ENCODE measurements at regions not wholly inside any gene's neighbourhood (a gene's known extent, or its start where the extent isn't known, plus 50 kb on each side); places are given as distances from the start of the nearest gene placed in this dataset.

GRCh38 chr3:94431876-94432570, 369.2 kb downstream of the NSUN3 start:
- DNase-seq = no peak
- Histone ChIP-seq H3K4me3 (replicated peaks in 1 of 3) (no peak overlapping the region), H3K27me3 (no peaks in the 10 kb centered on the region), H3K36me3 (no peaks in the 10 kb centered on the region), H3K27ac (no peak overlapping the region), H3K9me3 (no peaks in the 10 kb centered on the region), H3K4me1 (no peaks in the 10 kb centered on the region)
- no peak for TF ChIP-seq CTCF (IDR thresholded peaks at IDR 0.05)
- intact Hi-C loops (cut with DNase I) = no loop called here
- 65 to 72% methylated on average over 3 of the region's 3 CpGs for WGBS, 2 donors

GRCh38 chr3:94433811-94434210, 370.9 kb downstream of the NSUN3 start:
- intact Hi-C loops (cut with DNase I) = no loop called here
- Histone ChIP-seq H3K27ac (no peak overlapping the region), H3K27me3 (no peaks in the 10 kb centered on the region), H3K4me3 (replicated peaks in 1 of 3) (no peak overlapping the region), H3K36me3 (no peaks in the 10 kb centered on the region), H3K9me3 (no peaks in the 10 kb centered on the region), H3K4me1 (no peaks in the 10 kb centered on the region)
- no peak for DNase-seq
- TF ChIP-seq CTCF (IDR thresholded peaks at IDR 0.05) (no peak), POLR2A (IDR thresholded peaks at IDR 0.05) (no peak)

- 83 to 86% methylated on average over 3 of the region's 3 CpGs for WGBS, 2 donors
- TF ChIP-seq POLR2A (IDR thresholded peaks at IDR 0.05) = no peak
- TF ChIP-seq CTCF (IDR thresholded peaks at IDR 0.05) = no peak
- Histone ChIP-seq H3K36me3 (no peaks in the 10 kb centered on the region), H3K9me3 (no peaks in the 10 kb centered on the region), H3K4me3 (replicated peaks in 1 of 3) (no peak overlapping the region), H3K27me3 (no peaks in the 10 kb centered on the region), H3K27ac (no peak overlapping the region), H3K4me1 (no peaks in the 10 kb centered on the region)
- intact Hi-C loops (cut with DNase I) = no loop called here
- no peak for DNase-seq
Observed at GRCh38 chr3:94440767-94441493, 378.1 kb downstream of the NSUN3 start.

GRCh38 chr3:94441494-94441847, 378.6 kb downstream of the NSUN3 start:
- intact Hi-C loops (cut with DNase I) = no loop called here
- no peaks in the 10 kb centered on the region for H3K9me3 ChIP-seq
- no peaks in the 10 kb centered on the region for H3K36me3 ChIP-seq
- no peak for DNase-seq
- WGBS, 2 donors = 83 to 88% methylated on average over 1 of the region's 1 CpG
- no peak for TF ChIP-seq POLR2A (IDR thresholded peaks at IDR 0.05)
- no peak for TF ChIP-seq CTCF (IDR thresholded peaks at IDR 0.05)
- H3K27me3 ChIP-seq = no peaks in the 10 kb centered on the region
- H3K4me3 ChIP-seq (replicated peaks in 1 of 3) = no peak overlapping the region
- H3K4me1 ChIP-seq = no peaks in the 10 kb centered on the region
- H3K27ac ChIP-seq = no peak overlapping the region

GRCh38 chr3:94453864-94454263, 391.0 kb downstream of the NSUN3 start:
- intact Hi-C loops (cut with DNase I) = no loop called here
- no peak for DNase-seq
- H3K4me1 ChIP-seq = no peaks in the 10 kb centered on the region

More at GRCh38 chr3:94453864-94454263, 391.0 kb downstream of the NSUN3 start:
- Histone ChIP-seq H3K27ac (no peak overlapping the region), H3K36me3 (no peaks in the 10 kb centered on the region), H3K9me3 (no peaks in the 10 kb centered on the region), H3K4me3 (replicated peaks in 1 of 3) (no peak overlapping the region), H3K27me3 (no peaks in the 10 kb centered on the region)
- TF ChIP-seq CTCF (IDR thresholded peaks at IDR 0.05) (no peak), POLR2A (IDR thresholded peaks at IDR 0.05) (no peak)
- WGBS, 2 donors = 25 to 58% methylated on average over 1 of the region's 1 CpG
